ENCODE measurements at regions not wholly inside any gene's neighbourhood (a gene's known extent, or its start where the extent isn't known, plus 50 kb on each side); places are given as distances from the start of the nearest gene placed in this dataset.

GRCh38 chr3:64915778-64916177, 228.0 kb upstream of the ADAMTS9 start:
- DNase-seq, result no peak
- Histone ChIP-seq H3K36me3 (no peaks in the 10 kb centered on the region), H3K4me1 (peaks cover 0 to 21% (median 7%) of the 10 kb centered on the region in 4 donors), H3K4me3 (no peak overlapping the region), H3K27ac (no peak overlapping the region), H3K9me3 (no peaks in the 10 kb centered on the region), H3K27me3 (no peaks in the 10 kb centered on the region)
- TF ChIP-seq CTCF (IDR thresholded peaks at IDR 0.05), result no peak
- intact Hi-C loops (cut with DNase I; ENCODE audit: low total_unique reads), result no loop called here

- intact Hi-C loops (cut with DNase I; ENCODE audit: low total_unique reads), result no loop called here
- H3K4me1 ChIP-seq, result peaks cover 0 to 21% (median 7%) of the 10 kb centered on the region in 4 donors
- no peaks in the 10 kb centered on the region for H3K36me3 ChIP-seq
- H3K4me3 ChIP-seq, result no peak overlapping the region
- H3K27ac ChIP-seq, result no peak overlapping the region
- no peaks in the 10 kb centered on the region for H3K27me3 ChIP-seq
- TF ChIP-seq CTCF (IDR thresholded peaks at IDR 0.05), result no peak
- no peaks in the 10 kb centered on the region for H3K9me3 ChIP-seq
- no peak for DNase-seq
Observed at GRCh38 chr3:64913515-64913914, 225.7 kb upstream of the ADAMTS9 start.

GRCh38 chr3:64911138-64911537, 223.3 kb upstream of the ADAMTS9 start:
- TF ChIP-seq CTCF (IDR thresholded peaks at IDR 0.05), result no peak
- intact Hi-C loops (cut with DNase I; ENCODE audit: low total_unique reads), result no loop called here
- H3K4me3 ChIP-seq, result no peak overlapping the region
- no peaks in the 10 kb centered on the region for H3K27me3 ChIP-seq
- no peak overlapping the region for H3K27ac ChIP-seq
- DNase-seq, result no peak
- H3K9me3 ChIP-seq, result no peaks in the 10 kb centered on the region
- peaks cover 0 to 14% (median 2%) of the 10 kb centered on the region in 4 donors for H3K4me1 ChIP-seq
- H3K36me3 ChIP-seq, result no peaks in the 10 kb centered on the region

- Histone ChIP-seq H3K9me3 (no peaks in the 10 kb centered on the region), H3K36me3 (no peaks in the 10 kb centered on the region), H3K27me3 (no peaks in the 10 kb centered on the region), H3K4me1 (peaks cover 0 to 4% (median 0%) of the 10 kb centered on the region in 4 donors), H3K4me3 (no peak overlapping the region), H3K27ac (no peak overlapping the region)
- no peak for DNase-seq
- intact Hi-C loops (cut with DNase I; ENCODE audit: low total_unique reads), result no loop called here
- no peak for TF ChIP-seq CTCF (IDR thresholded peaks at IDR 0.05)
Observed at GRCh38 chr3:64909757-64910467, 222.1 kb upstream of the ADAMTS9 start.

GRCh38 chr3:64909011-64909410, 221.2 kb upstream of the ADAMTS9 start:
- Histone ChIP-seq H3K9me3 (no peaks in the 10 kb centered on the region), H3K4me1 (peaks cover 0 to 4% (median 0%) of the 10 kb centered on the region in 4 donors), H3K27me3 (no peaks in the 10 kb centered on the region), H3K27ac (no peak overlapping the region), H3K4me3 (no peak overlapping the region), H3K36me3 (no peaks in the 10 kb centered on the region)
- DNase-seq, result no peak
- no peak for TF ChIP-seq CTCF (IDR thresholded peaks at IDR 0.05)
- intact Hi-C loops (cut with DNase I; ENCODE audit: low total_unique reads), result no loop called here

Data from tibial artery (tissue), 4 donors.